OCI-LY7 (cell line): ENCODE measurements at regions not wholly inside any gene's neighbourhood (a gene's known extent, or its start where the extent isn't known, plus 50 kb on each side); places are given as distances from the start of the nearest gene placed in this dataset.

ENCODE experiments used
- BruUV-seq: library from RNA; stranded (reverse); fragments of 400-500 nt; replicated peaks from 2 replicates; lab custom pipeline; 2021; lab: Mats Ljungman, UMichigan
- CTCF ChIA-PET: fragments of 300-600 bp; sonication (Branson Sonifier 250); formaldehyde crosslinking; loops from one replicate; lab custom pipeline; 2022; ENCODE audit warnings: antibody characterized with exemption; ENCODE audit not compliant: unreplicated experiment; lab: Charles Lee
- POLR2A ChIA-PET: fragments of 300-600 bp; sonication (Branson Sonifier 250); formaldehyde crosslinking; loops from one replicate; lab custom pipeline; 2022; ENCODE audit warnings: antibody characterized with exemption; lab: Charles Lee
- DNase-seq: peaks from one replicate; pipeline ENCODE4 v3.0.0-alpha.2; 2015; ENCODE audit warnings: low spot score
- H2AFZ ChIP-seq: fragments of 200-600 bp; sonication (generic), shearing (Covaris generic); 2 replicates; pipeline ENCODE4 v1.6.1; 2014; ENCODE audit warnings: mild to moderate bottlenecking, antibody characterized with exemption, low read length, moderate library complexity
- H3K27ac ChIP-seq: fragments of 200-600 bp; sonication (generic); 2 replicates; pipeline ENCODE4 v1.5.1; 2014; ENCODE audit warnings: mixed run types, low read depth, mild to moderate bottlenecking, moderate library complexity, low read length, inconsistent platforms; ENCODE audit not compliant: poor library complexity, severe bottlenecking
- H3K36me3 ChIP-seq: fragments of 200-600 bp; sonication (generic); 2 replicates; pipeline ENCODE4 v1.6.1; 2014; ENCODE audit warnings: mild to moderate bottlenecking, antibody characterized with exemption, low read length, moderate library complexity, mixed read lengths; ENCODE audit not compliant: insufficient read depth
- H3K4me1 ChIP-seq: fragments of 200-600 bp; sonication (generic); 2 replicates; pipeline ENCODE4 v1.5.1; 2014; ENCODE audit warnings: mild to moderate bottlenecking, low read length; ENCODE audit not compliant: insufficient read depth, poor library complexity, severe bottlenecking
- H3K4me2 ChIP-seq: fragments of 200-600 bp; sonication (generic); 2 replicates; pipeline ENCODE4 v1.6.1; 2014; ENCODE audit warnings: mild to moderate bottlenecking, low read length
- H3K4me3 ChIP-seq: fragments of 200-600 bp; sonication (generic); 2 replicates; pipeline ENCODE4 v1.5.1; 2014; ENCODE audit warnings: mild to moderate bottlenecking, low read depth, low read length; ENCODE audit not compliant: poor library complexity, severe bottlenecking
- H3K79me2 ChIP-seq: fragments of 200-600 bp; sonication (generic); 2 replicates; pipeline ENCODE4 v1.6.1; 2016; ENCODE audit warnings: low read depth, mild to moderate bottlenecking, low read length, moderate library complexity, mixed read lengths; ENCODE audit not compliant: insufficient read depth
- H3K9me2 ChIP-seq: fragments of 200-600 bp; sonication (generic); 2 replicates; pipeline ENCODE4 v1.6.1; 2016; ENCODE audit warnings: mild to moderate bottlenecking, low read length, mixed read lengths; ENCODE audit not compliant: insufficient read depth
- H3K9me3 ChIP-seq: fragments of 200-600 bp; sonication (generic); 2 replicates; pipeline ENCODE4 v1.6.1; 2014; ENCODE audit warnings: mild to moderate bottlenecking, mixed run types, low read length, mixed read lengths
- H4K20me1 ChIP-seq: fragments of 200-600 bp; sonication (generic); 2 replicates; pipeline ENCODE4 v1.6.1; 2014; ENCODE audit warnings: mild to moderate bottlenecking, antibody characterized with exemption, low read length, moderate library complexity, mixed read lengths; ENCODE audit not compliant: insufficient read depth
- EZH2phosphoT487 ChIP-seq: fragments of 200-600 bp; sonication (generic); IDR thresholded peaks from 2 replicates; pipeline ENCODE4 v1.6.1; 2018; ENCODE audit warnings: low read depth, borderline replicate concordance, mild to moderate bottlenecking, mixed run types, antibody characterized with exemption, low read length, moderate library complexity, mixed read lengths
- intact Hi-C: fragments of 100-400 bp; cut with micrococcal nuclease; formaldehyde crosslinking; loops from one replicate; pipeline ENCODE4 v1.10.0; 2022; ENCODE audit not compliant: unreplicated experiment
- TF ChIP-seq, protein P1 (sequence below): fragments of 200-600 bp; sonication (generic); conservative IDR thresholded peaks from 2 replicates; pipeline ENCODE4 v1.5.1; 2014; ENCODE audit warnings: mild to moderate bottlenecking, antibody characterized with exemption, low read length, moderate library complexity, mixed read lengths

DNA sequence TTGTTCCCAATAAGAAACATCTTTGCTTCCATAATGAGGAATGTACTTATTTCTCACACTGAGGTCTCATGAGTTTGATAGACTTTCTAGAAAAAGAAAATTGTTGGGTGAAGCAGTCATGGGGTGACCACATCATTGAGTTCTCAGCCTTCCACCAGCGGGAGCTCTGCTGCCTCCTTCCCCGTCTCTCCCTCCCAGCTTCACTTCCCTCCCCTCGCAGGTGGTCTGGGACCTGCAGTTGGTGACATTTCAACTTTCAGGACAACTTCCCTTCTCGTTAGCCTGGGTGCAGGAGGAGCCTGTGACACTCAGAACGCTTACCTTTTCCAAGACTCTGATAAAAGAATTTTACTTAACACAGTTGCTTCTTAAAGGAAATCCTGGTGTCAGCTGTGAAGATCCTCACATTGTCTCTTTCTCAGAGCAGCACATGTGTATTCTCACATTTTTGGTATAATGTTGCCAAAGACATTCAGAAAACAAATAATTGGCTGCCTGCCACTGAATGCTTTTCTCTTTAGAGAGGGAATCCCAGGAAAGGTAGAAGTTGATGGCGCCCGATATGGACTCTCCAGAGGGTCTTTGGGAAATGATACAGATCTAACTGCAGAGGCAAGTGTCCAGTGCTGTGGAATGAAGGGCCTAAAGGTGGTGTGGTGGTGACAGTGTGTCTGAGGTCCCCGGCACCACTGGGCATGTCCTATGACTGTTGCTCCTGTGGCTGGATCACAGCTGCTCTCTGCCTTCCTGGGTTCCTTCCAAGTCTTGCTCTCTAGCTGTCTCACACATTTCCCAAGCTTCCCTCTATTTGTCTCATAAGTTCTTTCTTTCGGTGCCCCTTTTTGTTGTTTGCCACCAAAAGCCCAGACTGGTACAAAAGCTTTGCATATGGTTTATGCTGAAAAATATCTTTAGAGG is 238.1 kb downstream of the GAS1 start:
- no TSS peak for BruUV-seq
- CTCF ChIA-PET: no interaction called here

DNA sequence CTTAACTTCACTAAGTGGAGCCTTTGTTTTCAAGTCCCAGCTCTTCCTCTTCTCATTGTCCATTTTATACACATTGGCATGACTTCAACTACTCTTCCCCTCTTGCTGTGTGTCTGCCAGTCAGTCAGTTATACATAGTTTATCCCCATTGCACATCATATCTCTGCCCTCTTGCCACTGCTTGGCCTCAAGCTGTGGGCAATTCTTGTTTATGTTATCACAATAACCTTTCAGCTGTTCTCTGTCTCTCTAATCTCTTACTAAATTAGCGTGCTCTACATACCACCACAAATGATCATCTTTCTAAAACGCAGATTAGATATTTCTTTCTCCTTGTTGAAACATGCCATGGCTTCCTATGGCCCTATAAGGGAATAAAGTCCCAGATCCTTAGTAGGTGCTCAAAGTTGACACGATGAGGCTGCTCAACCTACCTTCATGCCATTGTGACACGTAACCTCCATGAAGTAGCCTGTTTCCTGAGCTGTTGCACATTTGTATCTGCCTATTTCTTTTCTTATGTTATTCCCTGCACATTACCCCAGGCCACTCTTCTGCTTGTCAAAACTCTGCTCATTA is 239.3 kb downstream of the GAS1 start:
- Histone ChIP-seq H3K9me3 (no peaks in the 10 kb centered on the region), H2AFZ (no peak overlapping the region), H3K4me3 (no peak overlapping the region), H4K20me1 (no peaks in the 10 kb centered on the region), H3K27ac (no peak overlapping the region), H3K79me2 (no peaks in the 10 kb centered on the region), H3K4me1 (no peaks in the 10 kb centered on the region), H3K9me2 (no peaks in the 10 kb centered on the region), H3K36me3 (no peaks in the 10 kb centered on the region), H3K4me2 (no peak overlapping the region)
- DNase-seq: no peak
- TF ChIP-seq, protein P1, sequence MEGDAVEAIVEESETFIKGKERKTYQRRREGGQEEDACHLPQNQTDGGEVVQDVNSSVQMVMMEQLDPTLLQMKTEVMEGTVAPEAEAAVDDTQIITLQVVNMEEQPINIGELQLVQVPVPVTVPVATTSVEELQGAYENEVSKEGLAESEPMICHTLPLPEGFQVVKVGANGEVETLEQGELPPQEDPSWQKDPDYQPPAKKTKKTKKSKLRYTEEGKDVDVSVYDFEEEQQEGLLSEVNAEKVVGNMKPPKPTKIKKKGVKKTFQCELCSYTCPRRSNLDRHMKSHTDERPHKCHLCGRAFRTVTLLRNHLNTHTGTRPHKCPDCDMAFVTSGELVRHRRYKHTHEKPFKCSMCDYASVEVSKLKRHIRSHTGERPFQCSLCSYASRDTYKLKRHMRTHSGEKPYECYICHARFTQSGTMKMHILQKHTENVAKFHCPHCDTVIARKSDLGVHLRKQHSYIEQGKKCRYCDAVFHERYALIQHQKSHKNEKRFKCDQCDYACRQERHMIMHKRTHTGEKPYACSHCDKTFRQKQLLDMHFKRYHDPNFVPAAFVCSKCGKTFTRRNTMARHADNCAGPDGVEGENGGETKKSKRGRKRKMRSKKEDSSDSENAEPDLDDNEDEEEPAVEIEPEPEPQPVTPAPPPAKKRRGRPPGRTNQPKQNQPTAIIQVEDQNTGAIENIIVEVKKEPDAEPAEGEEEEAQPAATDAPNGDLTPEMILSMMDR: no peak
- TF ChIP-seq EZH2phosphoT487: no peak
- ChIA-PET CTCF (no interaction called here), POLR2A (no interaction called here)
- no TSS peak for BruUV-seq
- intact Hi-C loops: no loop called here

More for the DNA sequence above, 238.1 kb downstream of the GAS1 start:
- Histone ChIP-seq H3K4me1 (no peaks in the 10 kb centered on the region), H3K4me2 (no peak overlapping the region), H3K9me3 (no peaks in the 10 kb centered on the region), H3K9me2 (no peaks in the 10 kb centered on the region), H3K36me3 (no peaks in the 10 kb centered on the region), H3K27ac (no peak overlapping the region), H3K4me3 (no peak overlapping the region), H4K20me1 (no peaks in the 10 kb centered on the region), H2AFZ (no peak overlapping the region), H3K79me2 (no peaks in the 10 kb centered on the region)
- TF ChIP-seq EZH2phosphoT487: no peak
- POLR2A ChIA-PET: no interaction called here
- intact Hi-C loops: no loop called here
- no peak for DNase-seq

DNA sequence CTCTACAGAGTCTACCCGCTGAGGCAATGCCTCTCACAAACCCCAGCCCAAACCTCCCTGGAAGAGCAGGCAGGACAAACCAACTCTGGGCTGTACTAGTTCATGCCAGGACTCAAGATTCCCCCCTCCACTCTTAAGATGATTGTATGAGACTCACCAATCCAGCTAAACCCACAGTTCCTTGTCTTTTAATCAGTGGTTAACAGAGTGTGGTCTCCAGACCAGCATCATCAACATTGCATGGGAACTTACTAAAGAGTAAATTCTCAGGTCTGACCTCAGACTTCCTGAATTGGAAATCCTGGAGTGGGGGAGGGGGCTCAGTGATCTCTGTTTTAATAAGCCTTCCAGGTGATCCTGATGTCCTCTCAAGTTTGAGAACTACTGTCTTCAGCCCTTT is 240.9 kb downstream of the GAS1 start:
- Histone ChIP-seq H3K4me2 (no peak overlapping the region), H2AFZ (no peak overlapping the region), H3K9me2 (no peaks in the 10 kb centered on the region), H3K4me3 (no peak overlapping the region), H3K79me2 (no peaks in the 10 kb centered on the region), H3K36me3 (no peaks in the 10 kb centered on the region), H3K9me3 (no peaks in the 10 kb centered on the region), H3K27ac (no peak overlapping the region), H4K20me1 (no peaks in the 10 kb centered on the region), H3K4me1 (no peaks in the 10 kb centered on the region)
- ChIA-PET CTCF (no interaction called here), POLR2A (interaction anchor here (0.9 kb wide), 1 partner anchor 27 kb away, joined by 3 read pairs; no protein-coding TSS in a partner anchor)
- TF ChIP-seq, protein P1: no peak
- no peak for TF ChIP-seq EZH2phosphoT487
- BruUV-seq: no TSS peak
- no peak for DNase-seq
- intact Hi-C loops: no loop called here
